GM18520 (cell line): ENCODE measurements at regions not wholly inside any gene's neighbourhood (a gene's known extent, or its start where the extent isn't known, plus 50 kb on each side); places are given as distances from the start of the nearest gene placed in this dataset.
"Not testable (repeated sequence)": the region's sequence is repeated elsewhere in the genome, so short reads cannot be mapped to it uniquely, and the experiment has no call there.

Experiments used
- ATAC-seq: cut with Tn5 transposase; IDR thresholded peaks from one replicate; pipeline ENCODE4 v1.9.1; 2021; ENCODE audit not compliant: unreplicated experiment

DNA sequence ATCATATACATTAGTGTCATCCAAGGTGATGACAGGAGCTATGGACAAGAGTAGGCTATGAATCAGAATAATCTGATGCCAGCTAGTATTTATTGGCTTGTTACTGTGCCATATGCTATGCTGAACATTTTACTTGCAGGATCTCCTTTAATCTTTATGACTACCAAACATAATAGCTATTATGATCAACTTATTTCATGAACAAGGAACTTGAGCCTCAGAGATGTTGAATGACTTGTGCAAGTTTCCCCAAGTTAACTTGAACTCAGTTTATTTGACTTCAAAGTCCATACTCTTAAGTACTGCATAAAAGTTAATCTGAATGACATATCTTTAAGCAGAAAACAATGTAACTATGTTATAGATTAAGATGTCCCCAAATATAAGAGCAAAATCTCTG, 178.8 kb upstream of the ARHGAP20 start:
- no peak for ATAC-seq

DNA sequence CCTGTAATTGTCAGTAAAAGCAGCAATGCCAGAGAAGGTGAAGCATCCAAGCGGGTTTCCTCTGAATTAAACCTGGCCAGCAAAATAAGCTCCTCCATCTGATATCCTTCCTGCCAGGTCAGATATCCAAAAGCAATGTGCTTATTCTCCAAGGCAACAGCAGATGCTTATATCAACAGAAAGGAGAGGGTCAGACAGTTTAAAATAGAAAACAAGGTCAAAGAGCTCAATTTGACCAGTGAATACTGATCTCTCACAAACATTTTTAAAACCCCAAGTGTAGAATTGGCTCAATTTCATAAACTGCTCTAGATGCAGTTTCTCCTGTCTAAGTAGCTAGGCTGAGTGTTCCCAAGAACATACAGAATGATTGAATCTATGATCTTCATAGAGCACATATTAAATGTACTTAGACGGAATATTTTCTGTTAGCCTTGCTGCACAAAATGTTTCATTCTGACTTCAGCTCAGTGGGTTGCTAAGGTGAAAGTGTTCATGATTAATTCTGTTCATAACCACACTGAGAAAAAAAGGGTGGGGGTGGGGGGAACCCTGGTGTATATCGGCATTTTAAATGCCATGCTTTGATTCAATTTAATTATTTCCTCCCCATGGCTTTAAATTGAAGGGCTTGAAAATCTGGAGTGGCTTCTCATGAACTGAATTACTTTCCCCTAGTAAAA, 174.2 kb upstream of the ARHGAP20 start:
- ATAC-seq: no peak

DNA sequence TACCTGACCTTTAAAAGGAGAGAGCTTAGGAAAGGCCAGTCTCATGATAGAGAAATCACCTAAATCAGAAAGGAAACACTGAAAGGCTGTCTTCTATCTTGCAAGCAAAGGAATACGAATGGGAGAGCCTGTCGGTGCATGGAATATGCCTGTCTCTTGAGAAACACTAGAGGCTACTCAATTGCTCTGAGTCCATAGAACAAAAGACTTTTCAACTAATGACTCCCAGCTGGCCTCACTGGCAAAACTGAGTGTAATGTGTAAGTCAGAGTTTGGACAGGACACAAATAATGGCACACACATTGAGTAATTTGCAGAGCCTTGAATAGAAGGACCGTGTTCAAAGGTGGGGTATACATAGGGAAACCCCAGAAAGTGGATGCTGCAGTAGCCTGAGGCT, 171.0 kb upstream of the ARHGAP20 start:
- no peak for ATAC-seq

DNA sequence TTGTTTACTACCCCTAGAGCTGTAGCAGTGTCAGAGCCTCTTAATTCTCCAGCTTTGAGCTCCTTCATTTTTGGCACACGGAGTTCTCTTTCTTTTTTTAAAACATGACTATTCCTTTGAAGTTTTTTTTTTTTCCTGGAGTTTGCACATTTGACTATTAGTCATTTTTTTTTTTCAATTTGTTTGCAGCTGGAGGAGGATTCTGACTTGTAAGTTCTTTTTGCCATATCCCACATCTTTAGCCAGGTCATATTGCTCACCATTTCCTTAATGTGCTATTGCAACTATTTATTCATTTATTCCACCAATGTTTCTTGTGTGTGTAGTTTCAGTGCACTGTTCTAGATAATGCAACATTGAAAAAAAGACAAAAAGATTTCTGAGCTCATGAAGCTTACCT, 166.3 kb upstream of the ARHGAP20 start:
- no peak for ATAC-seq

DNA sequence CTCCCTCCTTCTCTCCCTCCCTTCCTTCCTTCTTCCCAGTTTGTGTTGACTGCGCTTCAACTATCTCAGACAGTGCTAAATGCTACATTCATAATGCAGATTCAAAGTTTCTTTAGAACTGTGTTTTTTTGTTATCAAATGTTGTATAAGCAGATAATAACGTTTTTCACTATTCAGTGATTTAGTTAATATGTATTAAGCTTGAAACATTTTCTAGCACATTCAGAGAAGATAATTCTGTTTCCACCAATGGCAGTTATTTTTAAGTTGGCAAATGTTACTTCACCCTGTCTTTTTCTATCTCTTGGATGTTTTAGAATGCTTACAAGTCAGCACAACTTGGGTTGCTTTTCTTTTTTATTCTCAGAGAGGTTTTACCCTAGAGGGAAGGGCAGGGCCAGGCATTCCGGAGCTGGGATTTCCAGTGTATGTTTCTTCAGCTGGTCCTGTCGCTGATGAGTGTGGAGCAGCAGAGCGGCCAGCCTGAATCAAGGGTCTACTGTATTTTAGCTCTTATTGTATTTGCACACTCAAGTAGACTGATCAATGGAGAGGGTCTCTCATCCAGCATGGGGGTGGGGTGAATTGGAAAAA, 162.3 kb upstream of the ARHGAP20 start:
- no peak for ATAC-seq

DNA sequence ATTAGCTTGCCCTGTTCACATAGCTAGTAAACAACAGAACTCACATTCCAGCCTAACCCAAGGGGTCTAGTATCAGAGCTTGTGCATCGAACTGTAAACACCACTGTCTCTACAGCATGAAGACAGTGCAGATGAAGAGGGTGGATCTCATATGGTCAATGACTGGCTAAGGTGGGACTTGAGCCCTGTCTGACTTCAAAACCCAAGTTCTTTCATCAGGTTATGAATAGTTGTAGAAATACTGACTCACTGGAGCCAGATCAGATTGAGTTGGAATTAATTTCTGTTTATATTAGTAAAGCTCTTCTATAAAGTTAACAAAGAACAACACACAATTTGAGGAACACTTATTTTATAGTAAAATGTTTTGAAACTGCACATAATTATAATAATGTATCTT, 161.7 kb upstream of the ARHGAP20 start:
- ATAC-seq: no peak

DNA sequence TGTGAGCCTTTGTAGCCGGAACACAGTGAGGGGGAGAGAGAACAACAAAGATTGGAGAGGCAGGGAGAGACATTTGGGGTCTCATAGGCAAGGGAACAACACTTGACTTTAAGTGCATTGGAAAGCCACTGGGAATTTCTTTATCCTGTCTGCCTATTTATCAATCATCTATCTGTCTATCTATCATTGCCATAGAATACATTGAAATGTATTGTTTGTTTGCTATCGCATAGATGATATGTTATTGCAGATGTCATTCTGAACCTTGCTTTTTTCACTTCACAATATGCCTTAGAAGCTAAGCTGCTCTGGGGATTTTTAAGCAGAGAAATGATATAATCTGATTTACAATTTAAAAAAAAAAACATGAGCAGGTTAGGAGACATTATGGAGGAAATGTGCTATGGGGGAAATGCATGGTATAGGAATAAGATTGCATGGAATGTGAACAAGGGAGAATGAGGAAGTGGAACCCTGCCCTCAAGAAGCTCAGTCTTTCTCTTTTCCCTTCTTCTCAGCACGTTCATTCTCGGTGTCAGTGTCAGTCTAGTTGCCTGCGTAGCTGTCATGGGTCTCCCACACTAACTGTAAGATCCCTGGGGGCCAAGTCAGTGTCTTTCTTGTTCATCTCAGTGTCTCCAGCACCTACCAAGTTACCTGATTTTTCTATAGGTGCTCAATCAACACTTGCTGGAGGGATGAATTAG, 158.7 kb upstream of the ARHGAP20 start:
- no peak for ATAC-seq

DNA sequence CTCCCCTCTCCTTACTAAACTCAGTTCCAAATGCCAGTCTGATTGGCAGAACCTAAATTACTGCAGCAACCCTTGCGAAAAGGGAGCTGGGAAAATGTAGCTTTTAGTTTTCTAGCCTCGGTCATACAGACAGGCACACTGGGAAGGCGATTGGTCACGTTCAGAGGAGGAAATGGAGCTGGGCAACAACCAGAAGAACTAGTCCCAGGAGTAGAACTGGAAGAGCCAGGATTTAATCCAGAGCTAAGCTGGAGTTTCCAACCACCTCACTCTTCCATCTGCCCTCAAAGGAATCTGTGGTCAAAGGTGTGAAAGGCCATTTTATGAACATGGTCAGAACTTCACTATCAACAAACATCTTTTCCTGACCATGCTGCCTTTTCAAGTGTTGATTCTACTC, 155.7 kb upstream of the ARHGAP20 start:
- no peak for ATAC-seq

DNA sequence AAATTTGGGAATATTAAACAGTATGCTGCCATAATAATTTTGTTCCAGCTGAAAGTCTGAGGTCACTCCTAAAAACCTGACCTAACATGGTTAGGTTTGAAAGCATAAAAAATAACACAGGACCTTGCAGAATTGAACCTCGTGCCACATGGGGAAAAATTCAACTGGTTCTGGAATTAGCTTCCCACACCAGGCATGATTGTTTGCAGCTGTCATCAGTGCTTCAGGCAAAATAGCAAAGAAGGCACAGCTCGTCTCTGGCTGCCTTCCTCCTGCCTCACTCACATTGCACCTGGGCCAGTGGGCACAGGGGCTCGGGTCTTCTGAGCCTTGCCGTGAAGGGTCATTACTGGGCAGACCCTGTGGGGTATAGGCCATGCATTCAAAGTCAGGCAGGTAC, 153.8 kb upstream of the ARHGAP20 start:
- no peak for ATAC-seq

DNA sequence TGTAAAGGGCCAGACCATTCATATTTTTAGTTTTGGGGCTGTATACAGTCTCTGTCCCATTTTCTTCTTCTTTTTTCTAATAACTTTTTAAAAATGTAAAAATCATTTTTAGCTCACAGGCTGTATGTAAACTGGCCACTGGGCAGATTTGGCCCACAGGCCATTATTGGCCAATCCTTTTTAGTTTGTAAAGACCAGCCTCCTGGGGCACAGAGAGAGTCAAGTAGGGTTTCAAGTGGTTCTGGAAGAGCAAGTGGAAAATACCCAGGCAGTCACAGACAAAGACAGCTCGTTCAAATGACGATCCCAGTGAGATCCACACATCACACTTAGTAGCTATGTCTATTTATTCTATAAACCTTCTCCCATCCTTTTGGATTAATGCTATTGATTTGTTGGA, 150.2 kb upstream of the ARHGAP20 start:
- ATAC-seq: no peak

DNA sequence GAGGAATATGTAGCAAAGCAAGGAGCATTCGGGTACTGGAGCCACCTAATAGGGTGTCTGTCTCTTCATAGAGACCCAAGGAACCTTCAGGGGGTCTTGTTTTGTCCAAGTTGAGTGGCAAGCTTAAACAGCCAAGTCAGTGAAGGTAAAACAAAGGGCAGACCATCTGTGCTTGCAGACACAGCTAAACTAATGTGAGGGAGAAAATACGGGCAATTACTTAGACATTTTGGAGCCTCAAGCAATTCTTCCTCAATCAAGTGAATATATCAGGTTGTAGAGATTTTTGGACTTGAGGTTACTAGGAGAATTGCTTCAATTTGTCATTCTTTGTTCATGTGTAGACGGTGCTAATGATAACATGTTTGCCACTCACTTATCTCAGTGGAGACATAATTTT, 148.2 kb upstream of the ARHGAP20 start:
- ATAC-seq: no peak

DNA sequence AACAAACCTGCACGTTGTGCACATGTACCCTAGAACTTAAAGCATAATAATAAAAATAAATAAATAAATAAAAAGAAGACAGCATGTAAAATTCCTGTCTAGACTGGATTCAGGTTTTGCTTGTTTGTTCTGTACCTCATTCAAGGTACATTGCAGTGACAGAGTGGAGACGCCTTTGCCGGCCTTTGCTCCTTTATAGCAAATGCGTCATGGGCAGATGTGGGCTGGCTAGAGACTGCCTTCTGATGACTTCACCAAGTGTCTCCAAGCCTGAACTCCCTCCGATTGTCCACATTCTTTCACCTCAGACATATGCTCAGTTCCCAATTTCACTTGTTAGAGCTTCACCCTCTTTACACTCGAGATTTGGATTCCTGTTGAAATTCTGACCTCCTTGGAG, 147.8 kb upstream of the ARHGAP20 start:
- ATAC-seq: no peak

DNA sequence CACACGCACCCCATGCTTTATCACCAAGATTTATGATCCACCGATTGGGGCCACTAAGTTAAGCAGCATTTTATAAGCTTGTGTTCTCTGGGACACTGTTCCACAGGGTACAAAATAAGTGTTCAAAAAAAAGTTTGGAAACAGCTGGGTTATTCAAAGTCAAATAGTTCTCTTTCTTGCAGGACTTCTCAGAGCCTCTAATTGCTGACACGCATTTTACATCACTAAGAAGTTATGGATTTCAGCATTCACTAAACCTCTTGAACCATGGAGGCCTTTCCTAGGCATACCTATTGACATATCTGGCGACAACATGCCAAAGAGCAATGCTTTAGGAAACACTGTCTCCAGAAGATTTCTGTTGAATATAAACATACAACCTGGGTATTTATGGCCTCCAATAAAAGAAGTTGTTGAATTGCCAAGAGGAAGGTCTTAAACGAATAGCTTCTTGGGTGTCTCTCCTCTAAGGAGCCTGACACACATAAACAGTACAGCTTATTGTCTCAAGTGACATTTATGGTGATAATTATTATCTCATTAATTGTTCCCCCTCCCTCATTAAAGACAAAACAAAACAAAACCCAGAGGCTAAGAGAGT, 147.1 kb upstream of the ARHGAP20 start:
- no peak for ATAC-seq

DNA sequence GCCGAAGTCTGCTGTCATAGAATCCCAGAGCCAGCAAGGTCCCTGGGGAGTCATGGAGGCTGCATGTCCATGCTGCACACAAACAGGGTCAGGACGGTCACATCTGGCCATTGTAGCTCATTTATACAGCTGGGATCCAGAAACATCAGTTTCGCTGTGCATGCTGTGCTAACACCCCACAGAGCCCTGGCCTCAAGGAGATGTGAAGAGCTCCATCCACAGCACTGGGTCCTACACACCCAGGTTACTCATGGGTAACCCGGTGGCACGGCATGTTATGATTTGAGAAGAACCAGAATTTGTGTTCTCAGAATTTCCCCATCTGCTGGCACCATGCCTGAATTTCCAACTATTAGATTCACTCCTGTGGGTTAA, 146.3 kb upstream of the ARHGAP20 start:
- ATAC-seq: no peak

DNA sequence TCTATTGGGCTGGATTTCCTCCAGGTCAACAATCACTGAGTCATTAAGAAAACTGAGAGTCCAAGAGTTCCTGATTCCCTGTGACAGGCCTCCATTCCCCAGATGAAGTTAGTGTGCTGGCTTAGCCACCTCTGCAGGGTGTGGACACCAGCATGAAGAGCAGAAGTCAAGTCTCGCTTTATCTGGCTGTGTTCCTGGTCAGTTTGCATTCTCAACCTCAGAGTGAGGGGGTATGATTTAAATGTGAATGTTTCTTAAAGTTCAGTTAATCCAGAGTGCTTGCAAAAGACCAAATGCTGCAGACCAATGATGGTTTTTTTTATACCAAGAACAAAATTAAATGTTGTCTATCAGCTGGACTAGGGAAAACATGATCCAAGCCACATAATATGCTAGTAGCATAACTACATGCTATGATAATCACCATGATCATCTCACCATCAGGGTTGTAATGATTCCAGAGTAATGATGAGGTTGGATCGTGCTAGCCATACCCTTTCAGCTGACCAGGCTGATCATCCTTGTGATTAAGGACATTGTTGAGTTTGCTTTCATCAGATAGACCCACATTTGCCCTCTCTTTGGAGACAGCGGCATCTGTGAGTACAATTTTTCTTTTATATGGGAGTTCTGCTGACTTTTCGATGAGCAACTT, 145.8 kb upstream of the ARHGAP20 start:
- no peak for ATAC-seq

DNA sequence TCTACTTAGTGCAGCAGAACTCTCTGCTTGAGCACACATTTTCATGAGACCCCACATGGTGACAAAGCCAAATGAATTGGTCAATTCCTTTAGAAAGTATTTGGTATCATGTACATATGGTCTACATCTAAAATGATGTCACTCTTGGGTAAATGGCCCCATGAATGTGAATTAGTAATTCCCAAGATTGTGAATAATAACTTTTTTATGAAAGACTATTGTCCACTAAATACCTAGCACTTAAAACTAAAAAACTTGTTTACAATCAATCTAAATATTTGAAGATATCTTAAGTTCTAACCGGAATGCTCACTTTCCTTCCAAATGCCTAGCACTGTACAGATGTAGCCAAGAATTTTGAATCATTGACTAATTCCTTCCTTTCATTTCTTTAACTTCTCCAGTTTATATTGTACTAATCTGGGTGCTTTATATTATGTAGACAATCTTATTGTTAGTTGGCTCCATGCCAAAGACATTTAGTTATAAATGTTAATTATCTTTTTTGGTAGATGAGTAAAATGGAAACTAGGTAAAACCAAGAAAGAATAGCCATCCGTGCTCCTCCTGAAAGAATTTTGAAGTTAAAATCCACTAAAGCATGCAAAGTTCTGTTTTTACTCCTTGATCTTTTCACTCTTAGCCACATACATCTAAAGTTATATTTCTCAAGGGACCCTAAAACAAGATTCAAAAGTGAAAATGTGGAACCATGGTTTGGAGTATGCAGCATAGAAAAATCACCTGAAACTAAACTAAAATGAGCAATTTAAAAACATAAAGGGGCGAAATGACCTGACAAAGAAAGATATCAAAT, 145.0 kb upstream of the ARHGAP20 start:
- no peak for ATAC-seq

DNA sequence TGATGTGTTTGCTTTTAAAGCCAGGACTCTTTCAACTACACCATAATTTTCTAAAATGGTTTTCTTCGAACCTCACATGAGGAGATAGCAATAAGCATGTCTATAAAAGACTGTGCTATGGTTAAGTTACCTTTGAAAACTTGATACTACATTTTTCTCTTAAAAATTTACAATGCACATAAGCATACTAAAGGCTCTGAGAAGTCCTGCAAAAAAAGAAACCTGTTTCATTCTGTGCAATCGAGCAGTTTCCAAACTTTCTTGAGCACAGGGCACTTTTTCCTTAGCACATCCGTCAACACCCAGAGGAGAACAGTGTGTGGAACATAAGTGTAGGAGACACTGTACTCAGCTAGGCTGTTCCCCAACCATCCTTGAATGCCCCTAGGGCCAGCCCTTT, 144.1 kb upstream of the ARHGAP20 start:
- no peak for ATAC-seq

DNA sequence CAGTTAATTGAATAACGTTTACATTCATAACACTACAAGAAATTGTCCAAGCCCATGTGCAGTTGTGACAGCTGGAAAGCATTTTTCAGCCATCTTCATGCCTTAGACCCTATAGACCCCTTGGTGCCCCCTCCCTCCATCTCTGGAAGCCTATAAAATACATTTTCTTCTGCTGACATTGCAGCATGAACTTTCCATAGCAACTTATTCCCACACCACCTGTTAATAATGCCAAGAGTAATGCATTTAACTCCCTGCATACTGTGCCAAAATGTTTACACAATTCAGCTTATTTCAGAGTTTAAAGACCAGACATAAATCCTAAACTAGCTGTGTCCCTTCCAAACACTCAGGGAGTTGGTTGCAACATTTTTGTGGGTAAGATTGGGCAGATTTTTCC, 143.0 kb upstream of the ARHGAP20 start:
- ATAC-seq: no peak

DNA sequence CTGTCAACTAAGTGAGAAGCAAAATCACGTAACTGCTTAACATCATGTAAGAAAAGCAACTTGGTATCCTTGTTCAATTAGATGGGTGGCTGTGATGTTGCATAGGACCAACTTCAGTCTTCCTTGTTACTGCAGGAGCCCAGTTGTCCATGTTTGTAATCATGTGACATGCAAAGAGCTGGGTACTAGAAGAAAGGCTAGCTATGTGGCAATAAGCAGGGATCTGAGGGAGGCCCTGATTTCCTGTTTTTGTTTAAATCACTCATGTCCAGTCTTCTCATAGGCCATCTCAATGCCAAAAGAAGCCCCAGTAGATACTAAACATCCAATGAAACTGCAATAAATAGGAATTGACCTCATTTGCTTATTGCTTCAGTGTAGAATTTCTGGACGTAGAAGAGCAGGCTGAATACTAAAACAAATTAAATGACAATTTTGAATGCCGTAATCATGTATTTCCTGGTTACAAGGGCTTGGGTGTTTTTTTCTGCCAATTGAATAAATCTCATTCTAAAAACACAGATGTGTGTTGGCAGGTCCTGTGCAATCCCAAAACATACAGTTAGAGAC, 140.8 kb upstream of the ARHGAP20 start:
- ATAC-seq: no peak

DNA sequence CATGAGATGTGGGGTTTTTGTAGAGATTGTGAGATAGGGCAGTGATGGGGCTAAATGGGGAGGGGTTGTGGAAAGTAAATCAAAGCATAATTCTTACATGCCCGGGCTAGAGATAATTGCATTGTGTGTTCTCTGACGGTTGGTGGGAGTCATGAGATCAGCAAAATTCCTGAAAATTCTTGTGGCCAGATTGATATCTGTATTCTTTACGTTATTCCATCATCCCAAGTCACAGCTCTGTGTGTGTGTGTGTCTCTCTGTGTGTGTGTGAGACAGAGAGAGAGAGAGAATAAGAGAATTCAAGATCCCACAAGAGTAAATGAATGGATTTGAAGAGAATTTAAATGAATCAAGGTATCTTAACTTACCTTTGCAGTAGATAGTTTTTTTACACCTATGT, 138.6 kb upstream of the ARHGAP20 start:
- no peak for ATAC-seq

DNA sequence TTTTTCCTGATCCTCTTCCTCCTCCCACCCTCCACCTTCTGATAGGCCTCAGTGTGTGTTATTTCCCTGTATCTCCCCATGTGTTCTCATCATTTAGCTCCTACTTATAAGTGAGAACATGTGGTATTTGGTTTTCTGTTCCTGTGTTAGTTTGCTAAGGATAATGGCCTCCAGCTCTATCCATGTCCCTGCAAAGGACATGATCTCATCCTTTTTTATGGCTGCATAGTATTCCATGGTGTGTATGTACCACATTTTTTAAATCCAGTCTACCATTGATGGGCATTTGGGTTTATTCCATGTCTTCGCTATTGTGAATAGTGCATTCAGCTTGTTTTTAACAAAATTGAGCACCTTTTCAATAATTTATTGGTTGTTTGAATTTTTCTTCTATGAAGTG, 130.8 kb upstream of the ARHGAP20 start:
- ATAC-seq: not testable (repeated sequence)
